Tibial nerve (tissue), 4 donors: ENCODE measurements at regions not wholly inside any gene's neighbourhood (a gene's known extent, or its start where the extent isn't known, plus 50 kb on each side); places are given as distances from the start of the nearest gene placed in this dataset.
A peak's percentile ranks its signal among the peaks of the same experiment; 100 is the strongest.

Source experiments
- DNase-seq, 2 donors: peaks; one replicate each; pipeline ENCODE4 v3.0.0-alpha.2; 2019; ENCODE audit warnings: low spot score in 2 of 2
- H3K27ac ChIP-seq, 4 donors: fragments of 200-600 bp; sonication (generic) in 3 of 4; one replicate each; pipeline ENCODE4 v1.5.1; 2017 to 2019; ENCODE audit warnings: mild to moderate bottlenecking in 1 of 4
- H3K27me3 ChIP-seq, 2 donors: fragments of 200-600 bp; sonication (generic) in 1 of 2; one replicate each; pipeline versions ENCODE4 v1.5.1 to v1.6.0; 2017 to 2019
- H3K36me3 ChIP-seq, 3 donors: fragments of 200-600 bp; sonication (generic); one replicate each; pipeline ENCODE4 v1.5.1; 2018 to 2019
- H3K4me1 ChIP-seq, 4 donors: fragments of 200-600 bp; sonication (generic) in 3 of 4; one replicate each; pipeline ENCODE4 v1.5.1; 2017 to 2019
- H3K4me3 ChIP-seq, 4 donors: fragments of 200-600 bp; sonication (generic) in 3 of 4; one replicate each; pipeline ENCODE4 v1.5.1; 2017 to 2019; ENCODE audit warnings: mild to moderate bottlenecking in 1 of 4, moderate library complexity in 1 of 4
- H3K9me3 ChIP-seq, 4 donors: fragments of 200-600 bp; sonication (generic) in 3 of 4; one replicate each; pipeline ENCODE4 v1.5.1; 2017 to 2019
- EP300 ChIP-seq, 2 donors: sonication (generic); formaldehyde crosslinking; IDR thresholded peaks; one replicate each; pipeline ENCODE4 v1.6.1; 2017; ENCODE audit warnings: antibody characterized with exemption in 2 of 2, mild to moderate bottlenecking in 1 of 2
- POLR2A ChIP-seq, 2 donors: fragments of 450-650 bp; IDR thresholded peaks; one replicate each; pipeline ENCODE4 v1.6.1; 2017; ENCODE audit warnings: antibody characterized with exemption in 2 of 2, mild to moderate bottlenecking in 2 of 2, moderate library complexity in 2 of 2
- WGBS, 2 donors: methylation state at CpG; one replicate each; pipeline ENCODE4 v1.1.5; 2018; 5-methylcytosine and 5-hydroxymethylcytosine counted together
- TF ChIP-seq, protein P1 (sequence below), 5 experiments: fragments of 200-600 bp in 3 of 5; fragments of 450-650 bp in 2 of 5; sonication (generic) in 3 of 5; IDR thresholded peaks; one replicate each; pipeline ENCODE4 v1.5.1; 2016 to 2019; ENCODE audit warnings: antibody characterized with exemption in 5 of 5, mild to moderate bottlenecking in 3 of 5, moderate library complexity in 2 of 5

DNA sequence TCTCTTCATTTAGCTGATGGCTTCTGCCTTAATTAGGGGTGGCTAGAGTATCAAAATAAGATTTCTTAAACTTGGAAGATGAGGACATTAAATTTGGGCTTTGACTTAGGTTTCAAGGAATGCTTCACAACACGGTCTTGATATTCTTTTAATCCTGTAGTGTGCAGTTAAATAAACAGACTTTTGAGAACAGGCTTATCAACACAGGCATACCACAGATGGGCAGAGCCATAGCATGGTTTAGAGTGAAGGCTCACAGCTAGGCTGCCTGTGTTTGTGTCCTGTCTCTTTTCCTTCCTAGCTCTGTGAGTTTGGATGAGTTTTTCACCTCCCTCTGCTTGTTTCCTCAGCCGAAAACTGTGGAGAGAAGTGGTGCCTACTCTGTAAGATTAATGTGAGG is 102.3 kb upstream of the IPO9 start:
- Histone ChIP-seq H3K4me3 (no peak overlapping the region), H3K27me3 (no peaks in the 10 kb centered on the region), H3K4me1 (peaks cover 0 to 31% (median 5%) of the 10 kb centered on the region in 4 donors), H3K27ac (no peak overlapping the region), H3K36me3 (no peaks in the 10 kb centered on the region), H3K9me3 (no peaks in the 10 kb centered on the region)
- DNase-seq = no peak
- TF ChIP-seq EP300 (IDR thresholded peaks at IDR 0.05) = no peak
- no peak for TF ChIP-seq POLR2A (IDR thresholded peaks at IDR 0.05)
- TF ChIP-seq, protein P1, sequence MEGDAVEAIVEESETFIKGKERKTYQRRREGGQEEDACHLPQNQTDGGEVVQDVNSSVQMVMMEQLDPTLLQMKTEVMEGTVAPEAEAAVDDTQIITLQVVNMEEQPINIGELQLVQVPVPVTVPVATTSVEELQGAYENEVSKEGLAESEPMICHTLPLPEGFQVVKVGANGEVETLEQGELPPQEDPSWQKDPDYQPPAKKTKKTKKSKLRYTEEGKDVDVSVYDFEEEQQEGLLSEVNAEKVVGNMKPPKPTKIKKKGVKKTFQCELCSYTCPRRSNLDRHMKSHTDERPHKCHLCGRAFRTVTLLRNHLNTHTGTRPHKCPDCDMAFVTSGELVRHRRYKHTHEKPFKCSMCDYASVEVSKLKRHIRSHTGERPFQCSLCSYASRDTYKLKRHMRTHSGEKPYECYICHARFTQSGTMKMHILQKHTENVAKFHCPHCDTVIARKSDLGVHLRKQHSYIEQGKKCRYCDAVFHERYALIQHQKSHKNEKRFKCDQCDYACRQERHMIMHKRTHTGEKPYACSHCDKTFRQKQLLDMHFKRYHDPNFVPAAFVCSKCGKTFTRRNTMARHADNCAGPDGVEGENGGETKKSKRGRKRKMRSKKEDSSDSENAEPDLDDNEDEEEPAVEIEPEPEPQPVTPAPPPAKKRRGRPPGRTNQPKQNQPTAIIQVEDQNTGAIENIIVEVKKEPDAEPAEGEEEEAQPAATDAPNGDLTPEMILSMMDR (IDR thresholded peaks at IDR 0.05) = no peak
- WGBS, 2 donors = 77 to 79% methylated on average over 2 of the region's 2 CpGs

DNA sequence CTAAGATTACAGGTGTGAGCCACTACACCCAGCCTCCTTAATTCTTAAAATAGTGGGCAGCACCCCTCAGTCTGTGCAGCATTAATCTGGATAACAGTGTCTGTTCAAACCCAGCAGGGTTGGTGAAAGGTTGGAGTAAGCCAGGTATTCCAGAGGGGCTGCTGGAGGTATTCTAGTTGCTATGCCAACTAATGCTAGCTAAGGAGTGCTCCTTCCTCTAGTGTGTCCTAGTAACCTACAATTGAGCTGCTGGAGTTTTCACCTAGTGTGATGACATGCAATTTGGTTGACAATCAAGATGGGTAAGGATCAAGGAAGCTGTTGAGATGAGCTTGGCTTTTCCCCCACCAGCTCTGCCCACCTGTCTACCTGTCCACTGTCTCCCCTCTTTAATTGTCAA is 100.2 kb upstream of the IPO9 start:
- Histone ChIP-seq H3K27me3 (no peaks in the 10 kb centered on the region), H3K36me3 (no peaks in the 10 kb centered on the region), H3K4me3 (no peak overlapping the region), H3K9me3 (no peaks in the 10 kb centered on the region), H3K27ac (no peak overlapping the region), H3K4me1 (peaks cover 0 to 34% (median under 1%) of the 10 kb centered on the region in 4 donors)
- TF ChIP-seq POLR2A (IDR thresholded peaks at IDR 0.05) = no peak
- TF ChIP-seq, protein P1 (IDR thresholded peaks at IDR 0.05) = no peak
- no peak for TF ChIP-seq EP300 (IDR thresholded peaks at IDR 0.05)
- DNase-seq = no peak

DNA sequence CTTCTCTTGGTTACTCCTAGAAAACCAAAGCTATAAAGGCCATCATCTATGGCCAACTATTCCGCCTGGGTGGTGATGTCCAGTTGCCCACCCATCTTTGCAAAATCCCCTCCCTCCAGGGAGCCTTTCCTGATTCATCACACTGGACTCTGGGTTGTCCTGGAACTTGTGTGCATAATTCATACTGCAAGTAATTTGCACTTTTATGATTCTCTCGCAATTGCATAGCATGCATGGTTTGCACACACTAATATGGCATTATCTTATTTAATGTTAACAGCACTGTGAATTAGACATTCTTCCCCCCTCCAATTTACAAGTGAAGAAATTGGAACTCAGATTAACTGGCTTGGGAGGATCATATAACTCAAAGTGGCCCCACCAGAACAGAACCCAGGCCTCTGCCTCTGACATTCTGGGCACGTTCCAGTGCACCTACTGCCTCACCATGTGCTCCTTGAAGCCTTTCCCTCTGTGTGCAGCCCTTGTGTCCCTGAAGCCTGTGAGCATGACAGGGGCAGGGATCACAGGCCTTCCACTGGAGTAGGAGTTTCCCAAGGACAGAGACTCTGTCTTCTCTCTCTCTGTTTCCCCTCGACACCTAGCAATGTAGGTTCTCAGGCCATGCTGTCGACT is 98.9 kb upstream of the IPO9 start:
- Histone ChIP-seq H3K27me3 (no peaks in the 10 kb centered on the region), H3K4me1 (peaks cover 0 to 25% (median 0%) of the 10 kb centered on the region in 4 donors), H3K36me3 (no peaks in the 10 kb centered on the region), H3K4me3 (no peak overlapping the region), H3K9me3 (no peaks in the 10 kb centered on the region), H3K27ac (peak overlapping the region in 2 of 4 donors; percentile 42 to 47)
- no peak for DNase-seq
- TF ChIP-seq, protein P1 (IDR thresholded peaks at IDR 0.05) = no peak
- TF ChIP-seq POLR2A (IDR thresholded peaks at IDR 0.05) (no peak), EP300 (IDR thresholded peaks at IDR 0.05) (no peak)
- WGBS, 2 donors = 63 to 69% methylated on average over 5 of the region's 5 CpGs

DNA sequence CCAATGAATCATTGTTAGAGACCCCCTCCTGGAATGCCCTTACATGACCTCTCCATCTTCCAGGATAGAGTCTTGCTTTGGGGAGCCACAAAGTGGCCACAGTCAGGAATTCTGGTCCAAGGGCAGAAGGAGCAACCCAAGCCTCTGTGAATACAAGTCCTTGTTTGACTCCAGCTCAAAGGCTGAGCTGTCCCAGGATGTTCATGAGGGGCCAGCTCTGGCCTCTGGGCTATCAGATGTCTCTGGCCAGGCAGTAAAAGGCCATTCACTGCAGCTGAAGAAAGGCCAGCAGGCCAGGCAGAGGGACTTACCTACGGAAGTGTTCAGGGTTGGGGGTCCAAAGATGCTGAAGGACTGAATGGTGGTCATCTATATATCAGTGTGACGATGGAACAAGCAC is 98.3 kb upstream of the IPO9 start:
- H3K36me3 ChIP-seq = no peaks in the 10 kb centered on the region
- peaks cover 0 to 26% (median 0%) of the 10 kb centered on the region in 4 donors for H3K4me1 ChIP-seq
- H3K27ac ChIP-seq = peak overlapping the region in 2 of 4 donors; percentile 42 to 47

DNA sequence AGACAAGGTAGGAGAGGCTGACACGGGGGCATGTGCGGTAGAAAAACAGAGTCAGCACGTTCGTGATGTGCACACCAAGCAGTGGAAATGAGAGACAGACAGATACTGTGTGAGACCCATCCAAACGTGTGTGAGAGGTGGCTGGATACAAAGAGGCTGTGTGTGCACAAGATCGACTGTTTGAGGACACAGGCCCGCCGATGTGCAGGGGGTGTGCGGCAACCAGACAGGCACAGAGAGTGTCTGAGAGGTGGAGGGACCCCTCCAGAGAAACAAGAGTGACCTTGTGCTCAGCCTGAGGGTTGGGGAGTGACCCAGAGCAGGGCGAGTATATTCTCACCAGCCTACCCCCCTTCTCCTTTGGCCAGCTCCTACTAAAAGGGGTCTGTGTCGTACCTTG is 97.8 kb upstream of the IPO9 start:
- no peak for DNase-seq
- peaks cover 0 to 31% (median 0%) of the 10 kb centered on the region in 4 donors for H3K4me1 ChIP-seq
- TF ChIP-seq, protein P1 (IDR thresholded peaks at IDR 0.05) = no peak
- TF ChIP-seq EP300 (IDR thresholded peaks at IDR 0.05) (no peak), POLR2A (IDR thresholded peaks at IDR 0.05) (no peak)
- H3K36me3 ChIP-seq = no peaks in the 10 kb centered on the region
- peak overlapping the region in 2 of 4 donors; percentile 42 to 47 for H3K27ac ChIP-seq
- no peaks in the 10 kb centered on the region for H3K9me3 ChIP-seq
- 67 to 75% methylated on average over 11 of the region's 11 CpGs for WGBS, 2 donors
- no peaks in the 10 kb centered on the region for H3K27me3 ChIP-seq
- no peak overlapping the region for H3K4me3 ChIP-seq

More for the DNA sequence above, 98.3 kb upstream of the IPO9 start:
- WGBS, 2 donors = 42 to 56% methylated on average over 2 of the region's 2 CpGs
- no peaks in the 10 kb centered on the region for H3K9me3 ChIP-seq
- H3K27me3 ChIP-seq = no peaks in the 10 kb centered on the region
- TF ChIP-seq POLR2A (IDR thresholded peaks at IDR 0.05) (no peak), EP300 (IDR thresholded peaks at IDR 0.05) (no peak)
- TF ChIP-seq, protein P1 (IDR thresholded peaks at IDR 0.05) = no peak
- no peak overlapping the region for H3K4me3 ChIP-seq
- DNase-seq = no peak
